ENCODE measurements at regions not wholly inside any gene's neighbourhood (a gene's known extent, or its start where the extent isn't known, plus 50 kb on each side); places are given as distances from the start of the nearest gene placed in this dataset.

GRCh38 chr3:23752126-23752525 is 53.6 kb upstream of the UBE2E1 start:
- H3K4me1 ChIP-seq, result peaks cover 34% of the 10 kb centered on the region
- no peak overlapping the region for H3K4me3 ChIP-seq
- intact Hi-C loops (cut with micrococcal nuclease), result no loop called here
- H3K27ac ChIP-seq (replicated peaks), result no peak overlapping the region
- DNase-seq, result no peak
- no peaks in the 10 kb centered on the region for H3K9me3 ChIP-seq (replicated peaks)
- no peaks in the 10 kb centered on the region for H3K36me3 ChIP-seq
- H3K27me3 ChIP-seq (ENCODE audit: low read depth), result no peaks in the 10 kb centered on the region
- TF ChIP-seq CTCF (IDR thresholded peaks at IDR 0.05; ENCODE audit: borderline replicate concordance), result no peak

- H3K4me1 ChIP-seq, result peaks cover 19% of the 10 kb centered on the region
- intact Hi-C loops (cut with micrococcal nuclease), result no loop called here
These were observed 51.5 kb upstream of the UBE2E1 start for GRCh38 chr3:23754215-23754614.

More at GRCh38 chr3:23754215-23754614, 51.5 kb upstream of the UBE2E1 start:
- no peaks in the 10 kb centered on the region for H3K9me3 ChIP-seq (replicated peaks)
- no peaks in the 10 kb centered on the region for H3K27me3 ChIP-seq (ENCODE audit: low read depth)
- no peaks in the 10 kb centered on the region for H3K36me3 ChIP-seq
- TF ChIP-seq CTCF (IDR thresholded peaks at IDR 0.05; ENCODE audit: borderline replicate concordance), result no peak
- no peak for DNase-seq
- H3K4me3 ChIP-seq, result no peak overlapping the region
- H3K27ac ChIP-seq (replicated peaks), result no peak overlapping the region
